ENCODE measurements at regions not wholly inside any gene's neighbourhood (a gene's known extent, or its start where the extent isn't known, plus 50 kb on each side); places are given as distances from the start of the nearest gene placed in this dataset.

DNA sequence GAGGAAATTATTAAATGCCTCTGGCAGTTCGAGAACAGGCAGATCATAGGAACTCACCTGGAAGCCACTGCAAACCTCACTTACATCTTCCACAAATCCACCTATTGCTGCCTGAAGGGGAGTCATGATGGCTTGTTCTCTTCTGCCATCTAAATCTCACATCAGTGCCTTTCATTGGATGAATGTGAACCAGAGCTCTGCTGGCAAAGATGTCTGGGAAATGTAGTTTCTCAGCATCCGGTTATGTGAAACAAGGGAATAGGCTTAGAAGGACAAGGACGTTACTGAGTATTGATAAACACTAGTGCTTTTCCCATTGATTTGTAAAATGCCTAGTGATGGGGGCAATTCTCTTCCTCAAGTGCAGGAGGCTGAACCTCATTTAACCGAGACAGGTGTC is 483.3 kb downstream of the ARHGEF28 start:
- no peak for TF ChIP-seq EZH2 (IDR thresholded peaks at IDR 0.05; ENCODE audit: borderline replicate concordance, low read depth, low read length, severe bottlenecking)
- TF ChIP-seq, protein P1, sequence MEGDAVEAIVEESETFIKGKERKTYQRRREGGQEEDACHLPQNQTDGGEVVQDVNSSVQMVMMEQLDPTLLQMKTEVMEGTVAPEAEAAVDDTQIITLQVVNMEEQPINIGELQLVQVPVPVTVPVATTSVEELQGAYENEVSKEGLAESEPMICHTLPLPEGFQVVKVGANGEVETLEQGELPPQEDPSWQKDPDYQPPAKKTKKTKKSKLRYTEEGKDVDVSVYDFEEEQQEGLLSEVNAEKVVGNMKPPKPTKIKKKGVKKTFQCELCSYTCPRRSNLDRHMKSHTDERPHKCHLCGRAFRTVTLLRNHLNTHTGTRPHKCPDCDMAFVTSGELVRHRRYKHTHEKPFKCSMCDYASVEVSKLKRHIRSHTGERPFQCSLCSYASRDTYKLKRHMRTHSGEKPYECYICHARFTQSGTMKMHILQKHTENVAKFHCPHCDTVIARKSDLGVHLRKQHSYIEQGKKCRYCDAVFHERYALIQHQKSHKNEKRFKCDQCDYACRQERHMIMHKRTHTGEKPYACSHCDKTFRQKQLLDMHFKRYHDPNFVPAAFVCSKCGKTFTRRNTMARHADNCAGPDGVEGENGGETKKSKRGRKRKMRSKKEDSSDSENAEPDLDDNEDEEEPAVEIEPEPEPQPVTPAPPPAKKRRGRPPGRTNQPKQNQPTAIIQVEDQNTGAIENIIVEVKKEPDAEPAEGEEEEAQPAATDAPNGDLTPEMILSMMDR (IDR thresholded peaks at IDR 0.05; ENCODE audit: borderline replicate concordance, extremely low read depth, low read length, poor library complexity, severe bottlenecking) = no peak
